Kidney (tissue), 13 donors: ENCODE measurements at regions not wholly inside any gene's neighbourhood (a gene's known extent, or its start where the extent isn't known, plus 50 kb on each side); places are given as distances from the start of the nearest gene placed in this dataset.

Source experiments
- DNase-seq, 5 donors: peaks; one replicate each; pipeline ENCODE4 v3.0.0-alpha.2; 2013 to 2020
- FAIRE-seq: peaks from 2 replicates; lab custom pipeline; 2012; peaks lifted over from hg19 to GRCh38; lab: Jason Lieb, UNC
- H3K27ac ChIP-seq, 2 donors: one replicate each; pipeline ENCODE4 v1.7.0; 2013; ENCODE audit warnings: low read depth in 2 of 2, low read length in 2 of 2, inconsistent platforms in 1 of 2
- H3K27me3 ChIP-seq: one replicate; pipeline ENCODE4 v1.7.1; 2013; ENCODE audit warnings: low read length, inconsistent platforms; ENCODE audit not compliant: control insufficient read depth, insufficient read depth
- H3K36me3 ChIP-seq, 3 donors: one replicate each; pipeline versions ENCODE4 v1.7.0 to v1.7.1; 2013; ENCODE audit warnings: low read length in 3 of 3, control low read depth in 1 of 3, inconsistent platforms in 1 of 3; ENCODE audit not compliant: insufficient read depth in 3 of 3, control insufficient read depth in 2 of 3
- H3K4me1 ChIP-seq, 3 donors: one replicate each; pipeline versions ENCODE4 v1.7.0 to v1.7.1; 2013; ENCODE audit warnings: low read length in 3 of 3, inconsistent platforms in 1 of 3, low read depth in 1 of 3; ENCODE audit not compliant: control insufficient read depth in 2 of 3, insufficient read depth in 2 of 3
- H3K4me3 ChIP-seq, 3 donors: one replicate each; pipeline versions ENCODE4 v1.7.0 to v1.8.1; 2013; ENCODE audit warnings: low read length in 3 of 3, control low read depth in 1 of 3, inconsistent platforms in 1 of 3
- H3K9ac ChIP-seq, 3 donors: one replicate each; pipeline versions ENCODE4 v1.7.0 to v1.7.1; 2013; ENCODE audit warnings: low read length in 3 of 3, control low read depth in 1 of 3, inconsistent platforms in 1 of 3
- H3K9me3 ChIP-seq, 3 donors: one replicate each; pipeline versions ENCODE4 v1.7.0 to v1.7.1; 2013; ENCODE audit warnings: low read length in 3 of 3, control low read depth in 1 of 3, inconsistent platforms in 1 of 3; ENCODE audit not compliant: control insufficient read depth in 2 of 3, insufficient read depth in 1 of 3
- CTCF ChIP-seq: IDR thresholded peaks from 3 replicates; pipeline ENCODE4 v1.5.1; 2012; ENCODE audit warnings: mild to moderate bottlenecking, moderate library complexity, borderline replicate concordance; ENCODE audit not compliant: insufficient read depth; ENCODE audit errors: extremely low read depth
- intact Hi-C: fragments of 100-400 bp; cut with DNase I; formaldehyde crosslinking; loops from one replicate; pipeline ENCODE4 v1.11.1; 2022
- donor health status: control.
- donor health status: control.
- donor health status: control.
- donor health status: control.
- donor health status: control.
- donor health status: DM: yes; HTN: yes; CAD: no.
- donor health status: Normal renal cell carcinoma (clear cell type).

GRCh38 chr6:137334884-137335283, 115.7 kb upstream of the IFNGR1 start:
- H3K4me1 ChIP-seq: no peaks in the 10 kb centered on the region
- no peak for DNase-seq
- no peak overlapping the region for H3K9ac ChIP-seq
- no peak for FAIRE-seq
- no peaks in the 10 kb centered on the region for H3K9me3 ChIP-seq
- H3K27me3 ChIP-seq: no peaks in the 10 kb centered on the region
- no peak for TF ChIP-seq CTCF
- H3K27ac ChIP-seq: no peak overlapping the region
- no peak overlapping the region for H3K4me3 ChIP-seq
- H3K36me3 ChIP-seq: no peaks in the 10 kb centered on the region
- intact Hi-C loops: no loop called here

- no peaks in the 10 kb centered on the region for H3K36me3 ChIP-seq
- no peaks in the 10 kb centered on the region for H3K27me3 ChIP-seq
- DNase-seq (no peak), FAIRE-seq (no peak)
- no peaks in the 10 kb centered on the region for H3K4me1 ChIP-seq
- H3K9me3 ChIP-seq: no peaks in the 10 kb centered on the region
- no peak overlapping the region for H3K4me3 ChIP-seq
- intact Hi-C loops: no loop called here
- no peak overlapping the region for H3K9ac ChIP-seq
- no peak for TF ChIP-seq CTCF
- H3K27ac ChIP-seq: no peak overlapping the region
These were observed 114.9 kb upstream of the IFNGR1 start for GRCh38 chr6:137334094-137334493.

GRCh38 chr6:137332637-137333280, 113.6 kb upstream of the IFNGR1 start:
- H3K9ac ChIP-seq: no peak overlapping the region
- no peaks in the 10 kb centered on the region for H3K4me1 ChIP-seq

More at GRCh38 chr6:137332637-137333280, 113.6 kb upstream of the IFNGR1 start:
- DNase-seq: no peak
- intact Hi-C loops: no loop called here
- H3K4me3 ChIP-seq: no peak overlapping the region
- TF ChIP-seq CTCF: no peak
- no peaks in the 10 kb centered on the region for H3K9me3 ChIP-seq
- H3K27me3 ChIP-seq: no peaks in the 10 kb centered on the region
- no peak overlapping the region for H3K27ac ChIP-seq
- FAIRE-seq: no peak
- no peaks in the 10 kb centered on the region for H3K36me3 ChIP-seq
